ENCODE measurements at regions not wholly inside any gene's neighbourhood (a gene's known extent, or its start where the extent isn't known, plus 50 kb on each side); places are given as distances from the start of the nearest gene placed in this dataset.

- ATAC-seq (replicated peaks), result no peak
- Mint-ChIP-seq H3K4me1 (ENCODE audit: low read depth in 2 of 2) (no peaks in the 10 kb centered on the region), H3K36me3 (ENCODE audit: insufficient read depth) (no peaks in the 10 kb centered on the region), H3K4me3 (no peak overlapping the region), H3K27ac (no peak overlapping the region), H3K9me3 (no peaks in the 10 kb centered on the region), H3K27me3 (peaks cover 34 to 43% of the 10 kb centered on the region in 2 donors)
- no peak for DNase-seq
These were observed 170.8 kb downstream of the ATG4C start for GRCh38 chr1:62954758-62955157.

GRCh38 chr1:62955666-62956065, 171.7 kb downstream of the ATG4C start:
- Mint-ChIP-seq H3K27me3 (peaks cover 29 to 43% of the 10 kb centered on the region in 2 donors), H3K36me3 (ENCODE audit: insufficient read depth) (no peaks in the 10 kb centered on the region)
- DNase-seq, result no peak

GRCh38 chr1:62962014-62962812, 178.3 kb downstream of the ATG4C start:
- Mint-ChIP-seq H3K27ac (no peak overlapping the region), H3K4me1 (ENCODE audit: low read depth in 2 of 2) (no peaks in the 10 kb centered on the region), H3K4me3 (no peak overlapping the region), H3K36me3 (ENCODE audit: insufficient read depth) (no peaks in the 10 kb centered on the region), H3K9me3 (no peaks in the 10 kb centered on the region), H3K27me3 (peaks cover 23 to 30% of the 10 kb centered on the region in 2 donors)
- no peak for DNase-seq
- no peak for ATAC-seq (replicated peaks)

More at GRCh38 chr1:62955666-62956065, 171.7 kb downstream of the ATG4C start:
- Mint-ChIP-seq H3K9me3 (no peaks in the 10 kb centered on the region), H3K27ac (no peak overlapping the region), H3K4me3 (no peak overlapping the region), H3K4me1 (ENCODE audit: low read depth in 2 of 2) (no peaks in the 10 kb centered on the region)
- no peak for ATAC-seq (replicated peaks)

DNA sequence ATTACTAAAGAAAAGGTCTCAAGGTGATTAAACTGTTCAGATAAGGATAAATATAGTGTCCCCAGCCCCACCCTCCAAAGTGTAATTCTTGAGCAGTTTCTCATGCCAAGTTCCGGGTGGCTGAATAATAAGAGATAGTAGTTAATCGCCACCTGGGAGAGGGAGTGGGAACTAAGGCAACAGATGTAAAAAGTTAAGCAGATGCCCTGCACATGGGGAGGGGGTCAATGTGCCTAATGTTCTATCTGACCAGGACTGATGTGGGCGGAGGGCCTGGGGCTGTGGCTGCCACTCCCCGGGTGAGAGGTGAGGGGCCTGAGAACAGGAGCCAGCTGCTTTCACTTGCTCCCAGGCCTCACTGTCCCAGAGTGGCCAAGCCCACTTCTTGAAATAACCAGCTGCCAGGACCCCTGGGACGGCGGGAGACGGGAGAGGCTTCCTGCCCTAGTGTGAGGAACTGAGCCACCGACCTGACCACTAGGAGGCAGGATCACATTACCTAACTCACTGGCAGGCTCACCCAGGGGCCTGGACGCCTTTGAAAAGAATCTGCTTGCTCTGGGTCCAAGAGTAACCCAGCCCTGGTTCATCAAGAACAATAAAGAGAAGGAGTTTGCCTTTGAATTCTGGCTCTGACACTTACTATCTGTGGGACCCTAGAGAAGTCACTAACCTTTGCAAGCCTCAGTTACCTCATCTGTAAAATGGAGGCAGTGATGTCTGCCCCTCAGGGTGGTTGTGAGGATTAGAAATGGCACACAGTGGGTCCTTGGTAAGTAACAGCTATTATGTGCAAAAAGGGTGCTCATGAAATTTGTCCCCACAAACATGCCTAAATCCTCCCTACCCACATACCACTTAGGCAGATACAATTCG, 179.2 kb downstream of the ATG4C start:
- no peak for DNase-seq
- Mint-ChIP-seq H3K9me3 (no peaks in the 10 kb centered on the region), H3K4me3 (no peak overlapping the region), H3K27me3 (peaks cover 25 to 31% of the 10 kb centered on the region in 2 donors), H3K27ac (no peak overlapping the region), H3K4me1 (ENCODE audit: low read depth in 2 of 2) (no peaks in the 10 kb centered on the region), H3K36me3 (ENCODE audit: insufficient read depth) (no peaks in the 10 kb centered on the region)
- no peak for ATAC-seq (replicated peaks)

DNA sequence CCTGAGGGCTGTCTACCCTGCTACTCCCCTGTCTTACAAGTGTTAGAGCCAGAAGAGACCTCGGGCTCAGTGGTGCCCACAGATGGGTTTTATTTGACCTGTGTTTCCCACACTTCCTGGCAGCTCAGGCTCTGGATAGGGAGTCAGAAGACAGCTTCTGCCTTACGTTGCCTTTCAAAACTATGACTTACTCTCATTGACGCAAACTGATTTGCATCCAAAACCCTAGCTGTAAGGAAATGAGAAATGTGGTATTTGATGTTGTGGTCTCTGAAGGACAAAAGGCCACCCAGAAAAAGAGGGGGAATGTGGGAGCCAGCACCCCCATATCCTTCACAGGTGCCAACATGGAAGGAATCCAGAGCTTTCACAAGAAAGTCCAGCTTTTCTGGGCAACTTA, 180.2 kb downstream of the ATG4C start:
- H3K4me3 Mint-ChIP-seq, result no peak overlapping the region
- H3K4me1 Mint-ChIP-seq (ENCODE audit: low read depth in 2 of 2), result no peaks in the 10 kb centered on the region
- H3K36me3 Mint-ChIP-seq (ENCODE audit: insufficient read depth), result no peaks in the 10 kb centered on the region
- no peaks in the 10 kb centered on the region for H3K9me3 Mint-ChIP-seq
- ATAC-seq (replicated peaks), result no peak
- no peak overlapping the region for H3K27ac Mint-ChIP-seq
- DNase-seq, result no peak
- peaks cover 32 to 35% of the 10 kb centered on the region in 2 donors for H3K27me3 Mint-ChIP-seq

DNA sequence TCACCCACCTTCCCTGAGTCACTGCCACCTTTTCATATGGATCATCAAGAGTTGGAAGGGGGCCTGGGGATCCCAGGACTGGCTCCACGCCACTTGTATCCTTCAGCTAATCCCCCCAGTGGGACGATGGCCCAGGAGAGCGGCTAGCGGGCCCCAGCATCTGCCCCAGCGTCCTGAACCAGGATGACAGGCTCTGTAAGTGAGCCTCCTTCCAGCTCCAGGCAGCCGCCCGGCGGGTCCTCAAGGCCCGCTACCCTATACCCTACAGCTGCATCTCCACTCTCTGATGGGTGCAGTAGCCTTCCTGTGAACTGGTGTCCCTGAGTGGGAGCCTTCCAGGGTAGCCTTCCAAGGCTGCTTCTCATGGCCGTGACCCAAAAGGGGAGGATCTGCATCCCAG, 183.1 kb downstream of the ATG4C start:
- Mint-ChIP-seq H3K9me3 (no peaks in the 10 kb centered on the region), H3K27me3 (peaks cover 26 to 32% of the 10 kb centered on the region in 2 donors), H3K27ac (no peak overlapping the region), H3K4me1 (ENCODE audit: low read depth in 2 of 2) (no peaks in the 10 kb centered on the region), H3K4me3 (no peak overlapping the region), H3K36me3 (ENCODE audit: insufficient read depth) (peaks cover 4% of the 10 kb centered on the region)
- ATAC-seq (replicated peaks) (no peak), DNase-seq (no peak)

GRCh38 chr1:62977366-62977765, 193.4 kb downstream of the ATG4C start:
- Mint-ChIP-seq H3K4me1 (ENCODE audit: low read depth in 2 of 2) (no peaks in the 10 kb centered on the region), H3K27me3 (peaks cover 19 to 24% of the 10 kb centered on the region in 2 donors), H3K27ac (no peak overlapping the region), H3K9me3 (no peaks in the 10 kb centered on the region), H3K4me3 (no peak overlapping the region), H3K36me3 (ENCODE audit: insufficient read depth) (no peaks in the 10 kb centered on the region)
- ATAC-seq (replicated peaks), result no peak
- no peak for DNase-seq

- Mint-ChIP-seq H3K36me3 (ENCODE audit: insufficient read depth) (no peaks in the 10 kb centered on the region), H3K9me3 (no peaks in the 10 kb centered on the region), H3K4me1 (ENCODE audit: low read depth in 2 of 2) (no peaks in the 10 kb centered on the region), H3K27ac (no peak overlapping the region), H3K27me3 (peaks cover 19 to 24% of the 10 kb centered on the region in 2 donors), H3K4me3 (no peak overlapping the region)
- ATAC-seq (replicated peaks) (no peak), DNase-seq (no peak)
These were observed 194.8 kb downstream of the ATG4C start for GRCh38 chr1:62978741-62979140.

DNA sequence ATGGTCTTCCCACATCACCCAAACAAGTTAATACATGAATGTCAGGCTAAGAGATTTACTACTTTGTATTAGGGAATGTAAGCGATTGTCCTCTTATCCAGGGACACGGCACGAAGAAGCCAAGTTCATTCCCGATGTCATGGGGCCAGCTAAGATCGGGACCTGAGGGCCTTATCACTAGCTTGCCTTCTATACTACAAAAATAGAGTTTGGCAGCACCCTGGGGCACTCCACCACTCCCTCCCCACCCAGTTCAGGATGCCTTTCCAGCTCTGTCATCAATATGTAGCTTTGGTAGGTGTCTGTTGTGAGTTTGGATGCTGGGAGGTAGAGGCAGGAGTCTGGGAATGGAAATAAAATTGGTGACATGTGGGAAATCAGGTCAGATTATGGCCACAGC, 197.5 kb downstream of the ATG4C start:
- H3K36me3 Mint-ChIP-seq (ENCODE audit: insufficient read depth), result no peaks in the 10 kb centered on the region
- DNase-seq, result no peak
- H3K27me3 Mint-ChIP-seq, result peaks cover 23 to 40% of the 10 kb centered on the region in 2 donors
- no peak overlapping the region for H3K4me3 Mint-ChIP-seq
- H3K4me1 Mint-ChIP-seq (ENCODE audit: low read depth in 2 of 2), result no peaks in the 10 kb centered on the region
- H3K27ac Mint-ChIP-seq, result no peak overlapping the region
- no peak for ATAC-seq (replicated peaks)
- H3K9me3 Mint-ChIP-seq, result no peaks in the 10 kb centered on the region

- DNase-seq, result no peak
- ATAC-seq (replicated peaks), result no peak
- Mint-ChIP-seq H3K4me1 (ENCODE audit: low read depth in 2 of 2) (no peaks in the 10 kb centered on the region), H3K27me3 (peaks cover 24 to 39% of the 10 kb centered on the region in 2 donors), H3K9me3 (no peaks in the 10 kb centered on the region), H3K36me3 (ENCODE audit: insufficient read depth) (no peaks in the 10 kb centered on the region), H3K27ac (no peak overlapping the region), H3K4me3 (no peak overlapping the region)
These were observed 204.9 kb downstream of the ATG4C start for GRCh38 chr1:62988867-62989266.

DNA sequence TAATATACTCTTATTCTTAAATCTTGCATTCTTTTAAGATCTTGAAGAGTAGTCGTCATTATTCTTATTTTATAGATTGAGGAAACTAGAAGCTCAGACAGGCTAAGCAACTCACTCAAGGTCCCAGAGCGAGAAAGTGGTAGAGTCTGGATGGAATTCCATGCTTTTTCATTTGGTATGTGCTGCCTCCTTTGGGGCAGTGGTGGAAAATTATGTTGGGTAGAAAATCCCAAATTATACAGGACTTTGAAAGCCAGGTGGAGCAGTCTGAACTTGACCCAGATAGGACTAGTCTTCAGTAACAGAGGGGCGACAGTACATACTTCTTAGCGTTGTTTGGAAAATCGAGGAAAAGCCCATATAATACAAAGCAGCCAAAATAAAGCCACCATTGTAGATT, 205.6 kb downstream of the ATG4C start:
- H3K9me3 Mint-ChIP-seq, result no peaks in the 10 kb centered on the region
- no peak overlapping the region for H3K4me3 Mint-ChIP-seq
- no peak overlapping the region for H3K27ac Mint-ChIP-seq
- peaks cover 25 to 34% of the 10 kb centered on the region in 2 donors for H3K27me3 Mint-ChIP-seq
- ATAC-seq (replicated peaks) (no peak), DNase-seq (no peak)
- no peaks in the 10 kb centered on the region for H3K36me3 Mint-ChIP-seq (ENCODE audit: insufficient read depth)
- no peaks in the 10 kb centered on the region for H3K4me1 Mint-ChIP-seq (ENCODE audit: low read depth in 2 of 2)

DNA sequence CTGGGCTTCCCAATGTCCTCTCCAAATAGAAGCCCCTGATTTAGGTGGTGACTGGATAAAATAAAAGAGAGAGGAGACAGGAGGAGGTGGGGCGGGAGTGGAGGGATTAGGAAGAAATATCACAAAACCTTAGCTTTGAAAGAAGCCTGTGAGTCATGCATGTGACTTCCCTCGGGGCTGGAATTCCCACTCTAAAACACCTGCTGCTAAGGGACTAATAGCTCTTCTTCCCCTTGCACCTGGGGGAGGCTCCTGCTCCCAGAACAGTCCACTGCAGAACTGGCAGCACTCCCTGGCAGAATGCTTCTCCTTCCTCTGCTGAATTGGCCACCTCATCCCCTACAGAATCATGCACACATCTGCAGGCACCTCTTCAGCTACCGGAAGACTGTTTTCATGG, 207.2 kb downstream of the ATG4C start:
- Mint-ChIP-seq H3K27ac (no peak overlapping the region), H3K27me3 (peaks cover 24 to 29% of the 10 kb centered on the region in 2 donors), H3K9me3 (no peaks in the 10 kb centered on the region), H3K36me3 (ENCODE audit: insufficient read depth) (no peaks in the 10 kb centered on the region), H3K4me1 (ENCODE audit: low read depth in 2 of 2) (no peaks in the 10 kb centered on the region), H3K4me3 (no peak overlapping the region)
- DNase-seq, result no peak
- no peak for ATAC-seq (replicated peaks)

GRCh38 chr1:62993844-62994243, 209.9 kb downstream of the ATG4C start:
- no peaks in the 10 kb centered on the region for H3K9me3 Mint-ChIP-seq
- H3K4me3 Mint-ChIP-seq, result no peak overlapping the region
- no peaks in the 10 kb centered on the region for H3K4me1 Mint-ChIP-seq (ENCODE audit: low read depth in 2 of 2)
- H3K36me3 Mint-ChIP-seq (ENCODE audit: insufficient read depth), result no peaks in the 10 kb centered on the region
- DNase-seq (no peak), ATAC-seq (replicated peaks) (no peak)
- H3K27ac Mint-ChIP-seq, result no peak overlapping the region
- H3K27me3 Mint-ChIP-seq, result peaks cover 15 to 27% of the 10 kb centered on the region in 2 donors

- Mint-ChIP-seq H3K9me3 (no peaks in the 10 kb centered on the region), H3K4me1 (ENCODE audit: low read depth in 2 of 2) (no peaks in the 10 kb centered on the region), H3K27me3 (peaks cover 15 to 27% of the 10 kb centered on the region in 2 donors), H3K4me3 (no peak overlapping the region), H3K36me3 (ENCODE audit: insufficient read depth) (no peaks in the 10 kb centered on the region), H3K27ac (no peak overlapping the region)
- DNase-seq (no peak), ATAC-seq (replicated peaks) (no peak)
These were observed 211.2 kb downstream of the ATG4C start for GRCh38 chr1:62995173-62995572.

Measured in effector memory CD8-positive, alpha-beta T cell (primary cell).